CD8-positive, alpha-beta memory T cell (primary cell): ENCODE measurements at regions not wholly inside any gene's neighbourhood (a gene's known extent, or its start where the extent isn't known, plus 50 kb on each side); places are given as distances from the start of the nearest gene placed in this dataset.

ENCODE experiments used
- CTCF ChIA-PET: fragments of 350-600 bp; sonication (Branson Sonifier 250); formaldehyde crosslinking; loops from one replicate; lab custom pipeline; 2021; ENCODE audit warnings: antibody characterized with exemption; lab: Charles Lee
- POLR2A ChIA-PET: fragments of 350-600 bp; sonication (Branson Sonifier 250); formaldehyde crosslinking; loops from one replicate; lab custom pipeline; 2021; ENCODE audit warnings: antibody characterized with exemption; lab: Charles Lee
- DNase-seq, 5 donors: peaks; one replicate each; pipeline versions ENCODE4 v3.0.0 to v3.0.0-alpha.2; 2020 to 2022; ENCODE audit warnings: mixed read lengths in 1 of 5
- H3K27ac ChIP-seq: one replicate; pipeline ENCODE4 v1.7.0; 2013; ENCODE audit warnings: low read depth, mild to moderate bottlenecking, low read length, moderate library complexity
- H3K27me3 ChIP-seq: 2 replicates; pipeline ENCODE4 v1.7.0; 2013; ENCODE audit warnings: low read length, mild to moderate bottlenecking; ENCODE audit not compliant: insufficient read depth, poor library complexity, severe bottlenecking
- H3K36me3 ChIP-seq: 2 replicates; pipeline ENCODE4 v1.7.0; 2013; ENCODE audit warnings: mild to moderate bottlenecking, low read length, moderate library complexity; ENCODE audit not compliant: insufficient read depth
- H3K4me1 ChIP-seq: 2 replicates; pipeline ENCODE4 v1.7.0; 2013; ENCODE audit warnings: mild to moderate bottlenecking, low read length, moderate library complexity; ENCODE audit not compliant: insufficient read depth
- H3K4me3 ChIP-seq: 2 replicates; pipeline ENCODE4 v1.7.0; 2013; ENCODE audit warnings: mild to moderate bottlenecking, low read length
- H3K9me3 ChIP-seq: 2 replicates; pipeline ENCODE4 v1.7.0; 2013; ENCODE audit warnings: mild to moderate bottlenecking, low read length
- H3K27ac Mint-ChIP-seq, 8 donors: one replicate each; pipeline ENCODE4 v1.8.0; 2020 to 2021; ENCODE audit warnings: mixed read lengths in 8 of 8, mild to moderate bottlenecking in 6 of 8, inconsistent platforms in 3 of 8, moderate library complexity in 3 of 8
- H3K27me3 Mint-ChIP-seq, 2 donors: one replicate each; pipeline ENCODE4 v1.8.0; 2020 to 2021; ENCODE audit warnings: mixed read lengths in 2 of 2, mild to moderate bottlenecking in 1 of 2, moderate library complexity in 1 of 2
- H3K36me3 Mint-ChIP-seq, 3 donors: one replicate each; pipeline ENCODE4 v1.8.0; 2020 to 2021; ENCODE audit warnings: mixed read lengths in 3 of 3, inconsistent platforms in 1 of 3, mild to moderate bottlenecking in 1 of 3
- H3K4me1 Mint-ChIP-seq, 3 donors: one replicate each; pipeline ENCODE4 v1.8.0; 2020 to 2021; ENCODE audit warnings: mixed read lengths in 3 of 3, inconsistent platforms in 1 of 3, mild to moderate bottlenecking in 1 of 3
- H3K4me3 Mint-ChIP-seq, 7 donors: one replicate each; pipeline ENCODE4 v1.8.0; 2020 to 2021; ENCODE audit warnings: mixed read lengths in 7 of 7, mild to moderate bottlenecking in 6 of 7, moderate library complexity in 4 of 7, inconsistent platforms in 2 of 7
- H3K9me3 Mint-ChIP-seq, 5 donors: one replicate each; pipeline ENCODE4 v1.8.0; 2020 to 2022; ENCODE audit warnings: mixed read lengths in 5 of 5, mild to moderate bottlenecking in 3 of 5, moderate library complexity in 2 of 5, inconsistent platforms in 1 of 5

GRCh38 chr3:148186881-148187280 is 510.8 kb upstream of the AGTR1 start:
- Histone ChIP-seq H3K9me3 (no peaks in the 10 kb centered on the region), H3K27me3 (no peaks in the 10 kb centered on the region), H3K4me1 (no peaks in the 10 kb centered on the region), H3K27ac (no peak overlapping the region), H3K36me3 (no peaks in the 10 kb centered on the region), H3K4me3 (no peak overlapping the region)
- no peak for DNase-seq
- H3K27ac Mint-ChIP-seq: no peak overlapping the region
- no peaks in the 10 kb centered on the region for H3K36me3 Mint-ChIP-seq
- ChIA-PET CTCF (no interaction called here), POLR2A (no interaction called here)
- H3K4me1 Mint-ChIP-seq: no peaks in the 10 kb centered on the region
- H3K27me3 Mint-ChIP-seq: no peaks in the 10 kb centered on the region
- H3K4me3 Mint-ChIP-seq: no peak overlapping the region
- peaks cover 0 to 15% (median 0%) of the 10 kb centered on the region in 5 donors for H3K9me3 Mint-ChIP-seq

GRCh38 chr3:148187296-148187695 is 510.4 kb upstream of the AGTR1 start:
- CTCF ChIA-PET: no interaction called here
- peaks cover 0 to 15% (median 0%) of the 10 kb centered on the region in 5 donors for H3K9me3 Mint-ChIP-seq
- no peak overlapping the region for H3K27ac Mint-ChIP-seq
- H3K36me3 ChIP-seq: no peaks in the 10 kb centered on the region
- H3K4me1 Mint-ChIP-seq: no peaks in the 10 kb centered on the region
- no peak overlapping the region for H3K27ac ChIP-seq
- H3K4me3 ChIP-seq: no peak overlapping the region
- no peaks in the 10 kb centered on the region for H3K36me3 Mint-ChIP-seq
- no peaks in the 10 kb centered on the region for H3K9me3 ChIP-seq
- DNase-seq: no peak
- no peaks in the 10 kb centered on the region for H3K27me3 ChIP-seq
- no peak overlapping the region for H3K4me3 Mint-ChIP-seq
- POLR2A ChIA-PET: no interaction called here
- H3K27me3 Mint-ChIP-seq: no peaks in the 10 kb centered on the region
- no peaks in the 10 kb centered on the region for H3K4me1 ChIP-seq

GRCh38 chr3:148190441-148190990 is 507.2 kb upstream of the AGTR1 start:
- Mint-ChIP-seq H3K4me1 (no peaks in the 10 kb centered on the region), H3K27ac (no peak overlapping the region), H3K27me3 (no peaks in the 10 kb centered on the region), H3K36me3 (no peaks in the 10 kb centered on the region), H3K9me3 (peaks cover 0 to 7% (median 2%) of the 10 kb centered on the region in 5 donors), H3K4me3 (no peak overlapping the region)
- POLR2A ChIA-PET: no interaction called here
- H3K27me3 ChIP-seq: no peaks in the 10 kb centered on the region
- CTCF ChIA-PET: no interaction called here
- no peaks in the 10 kb centered on the region for H3K9me3 ChIP-seq
- no peak overlapping the region for H3K4me3 ChIP-seq
- H3K36me3 ChIP-seq: no peaks in the 10 kb centered on the region
- H3K27ac ChIP-seq: no peak overlapping the region
- no peaks in the 10 kb centered on the region for H3K4me1 ChIP-seq
- DNase-seq: no peak

- H3K36me3 Mint-ChIP-seq: no peaks in the 10 kb centered on the region
- H3K36me3 ChIP-seq: no peaks in the 10 kb centered on the region
- CTCF ChIA-PET: no interaction called here
- H3K27me3 Mint-ChIP-seq: no peaks in the 10 kb centered on the region
- no peak overlapping the region for H3K27ac Mint-ChIP-seq
- peaks cover 2 to 14% (median 5%) of the 10 kb centered on the region in 5 donors for H3K9me3 Mint-ChIP-seq
- DNase-seq: no peak
- POLR2A ChIA-PET: no interaction called here
- no peak overlapping the region for H3K4me3 Mint-ChIP-seq
- H3K27me3 ChIP-seq: no peaks in the 10 kb centered on the region
- no peaks in the 10 kb centered on the region for H3K4me1 Mint-ChIP-seq
- H3K27ac ChIP-seq: no peak overlapping the region
- H3K4me3 ChIP-seq: no peak overlapping the region
- H3K4me1 ChIP-seq: no peaks in the 10 kb centered on the region
- no peaks in the 10 kb centered on the region for H3K9me3 ChIP-seq
Measured at GRCh38 chr3:148191966-148192365, 505.7 kb upstream of the AGTR1 start.

- no peak overlapping the region for H3K4me3 Mint-ChIP-seq
Measured at GRCh38 chr3:148197061-148197460, 500.6 kb upstream of the AGTR1 start.

GRCh38 chr3:148202386-148202785 is 495.3 kb upstream of the AGTR1 start:
- Mint-ChIP-seq H3K9me3 (peaks cover 2 to 12% (median 7%) of the 10 kb centered on the region in 5 donors), H3K36me3 (no peaks in the 10 kb centered on the region), H3K27me3 (no peaks in the 10 kb centered on the region), H3K4me1 (no peaks in the 10 kb centered on the region), H3K27ac (no peak overlapping the region), H3K4me3 (no peak overlapping the region)
- H3K36me3 ChIP-seq: no peaks in the 10 kb centered on the region
- POLR2A ChIA-PET: no interaction called here
- no peaks in the 10 kb centered on the region for H3K27me3 ChIP-seq
- H3K4me3 ChIP-seq: no peak overlapping the region
- H3K27ac ChIP-seq: no peak overlapping the region
- no peaks in the 10 kb centered on the region for H3K4me1 ChIP-seq
- DNase-seq: no peak
- CTCF ChIA-PET: no interaction called here
- no peaks in the 10 kb centered on the region for H3K9me3 ChIP-seq

More at GRCh38 chr3:148197061-148197460, 500.6 kb upstream of the AGTR1 start:
- CTCF ChIA-PET: no interaction called here
- Histone ChIP-seq H3K27ac (no peak overlapping the region), H3K36me3 (no peaks in the 10 kb centered on the region), H3K4me3 (no peak overlapping the region), H3K9me3 (no peaks in the 10 kb centered on the region), H3K27me3 (no peaks in the 10 kb centered on the region), H3K4me1 (no peaks in the 10 kb centered on the region)
- POLR2A ChIA-PET: no interaction called here
- no peak for DNase-seq
- no peaks in the 10 kb centered on the region for H3K27me3 Mint-ChIP-seq
- no peaks in the 10 kb centered on the region for H3K36me3 Mint-ChIP-seq
- no peak overlapping the region for H3K27ac Mint-ChIP-seq
- H3K4me1 Mint-ChIP-seq: no peaks in the 10 kb centered on the region
- peaks cover 5 to 18% (median 8%) of the 10 kb centered on the region in 5 donors for H3K9me3 Mint-ChIP-seq

GRCh38 chr3:148203297-148204010 is 494.2 kb upstream of the AGTR1 start:
- no peaks in the 10 kb centered on the region for H3K36me3 Mint-ChIP-seq
- H3K27ac Mint-ChIP-seq: no peak overlapping the region
- Histone ChIP-seq H3K36me3 (no peaks in the 10 kb centered on the region), H3K4me3 (no peak overlapping the region), H3K9me3 (no peaks in the 10 kb centered on the region), H3K4me1 (no peaks in the 10 kb centered on the region), H3K27me3 (no peaks in the 10 kb centered on the region), H3K27ac (no peak overlapping the region)
- POLR2A ChIA-PET: no interaction called here
- CTCF ChIA-PET: no interaction called here
- peaks cover 5 to 16% (median 8%) of the 10 kb centered on the region in 5 donors for H3K9me3 Mint-ChIP-seq
- no peak overlapping the region for H3K4me3 Mint-ChIP-seq
- no peak for DNase-seq
- no peaks in the 10 kb centered on the region for H3K27me3 Mint-ChIP-seq
- no peaks in the 10 kb centered on the region for H3K4me1 Mint-ChIP-seq

GRCh38 chr3:148204131-148204530 is 493.6 kb upstream of the AGTR1 start:
- Histone ChIP-seq H3K27ac (no peak overlapping the region), H3K27me3 (no peaks in the 10 kb centered on the region), H3K4me1 (no peaks in the 10 kb centered on the region), H3K9me3 (no peaks in the 10 kb centered on the region), H3K36me3 (no peaks in the 10 kb centered on the region), H3K4me3 (no peak overlapping the region)
- no peak overlapping the region for H3K27ac Mint-ChIP-seq
- peaks cover 2 to 16% (median 5%) of the 10 kb centered on the region in 5 donors for H3K9me3 Mint-ChIP-seq
- no peak overlapping the region for H3K4me3 Mint-ChIP-seq
- POLR2A ChIA-PET: no interaction called here
- CTCF ChIA-PET: no interaction called here
- H3K36me3 Mint-ChIP-seq: no peaks in the 10 kb centered on the region
- no peak for DNase-seq
- H3K4me1 Mint-ChIP-seq: no peaks in the 10 kb centered on the region
- H3K27me3 Mint-ChIP-seq: no peaks in the 10 kb centered on the region
